Omental fat pad (tissue), 3 donors: ENCODE measurements at regions not wholly inside any gene's neighbourhood (a gene's known extent, or its start where the extent isn't known, plus 50 kb on each side); places are given as distances from the start of the nearest gene placed in this dataset.

Source experiments
- ATAC-seq: fragments of 150-250 bp; one replicate; pipeline ENCODE4 v1.9.1; 2016; ENCODE audit warnings: mild to moderate bottlenecking, moderate library complexity; ENCODE audit not compliant: low FRiP score
- DNase-seq: peaks from one replicate; pipeline ENCODE4 v3.0.0-alpha.2; 2019; ENCODE audit warnings: low spot score
- CTCF ChIP-seq, 3 donors: fragments of 450-650 bp; IDR thresholded peaks; one replicate each; pipeline ENCODE4 v1.5.1; 2016 to 2017; ENCODE audit warnings: antibody characterized with exemption in 3 of 3, mild to moderate bottlenecking in 3 of 3, moderate library complexity in 2 of 3

- no peak for TF ChIP-seq CTCF (IDR thresholded peaks at IDR 0.05)
- no peak for ATAC-seq
- no peak for DNase-seq
Observed at GRCh38 chr12:87117526-87117925, 861.3 kb upstream of the MGAT4C start.

GRCh38 chr12:87116780-87117179 is 860.6 kb upstream of the MGAT4C start:
- no peak for ATAC-seq
- TF ChIP-seq CTCF (IDR thresholded peaks at IDR 0.05): no peak
- DNase-seq: no peak

- no peak for ATAC-seq
Observed at GRCh38 chr12:87112571-87113345, 856.6 kb upstream of the MGAT4C start.

GRCh38 chr12:87107766-87108165 is 851.6 kb upstream of the MGAT4C start:
- no peak for DNase-seq
- no peak for ATAC-seq
- TF ChIP-seq CTCF (IDR thresholded peaks at IDR 0.05): no peak

More at GRCh38 chr12:87112571-87113345, 856.6 kb upstream of the MGAT4C start:
- no peak for TF ChIP-seq CTCF (IDR thresholded peaks at IDR 0.05)
- no peak for DNase-seq

- DNase-seq: no peak
- no peak for ATAC-seq
- TF ChIP-seq CTCF (IDR thresholded peaks at IDR 0.05): no peak
Observed at GRCh38 chr12:87107270-87107669, 851.1 kb upstream of the MGAT4C start.

- TF ChIP-seq CTCF (IDR thresholded peaks at IDR 0.05): no peak
- DNase-seq: no peak
- no peak for ATAC-seq
Observed at GRCh38 chr12:87096082-87096585, 839.9 kb upstream of the MGAT4C start.

GRCh38 chr12:87094356-87094755 is 838.2 kb upstream of the MGAT4C start:
- TF ChIP-seq CTCF (IDR thresholded peaks at IDR 0.05): no peak
- no peak for DNase-seq
- ATAC-seq: no peak
